Fibroblast of the aortic adventitia (primary cell): ENCODE measurements at regions not wholly inside any gene's neighbourhood (a gene's known extent, or its start where the extent isn't known, plus 50 kb on each side); places are given as distances from the start of the nearest gene placed in this dataset.
"Not testable (repeated sequence)": the region's sequence is repeated elsewhere in the genome, so short reads cannot be mapped to it uniquely, and the experiment has no call there.

Experiments
- DNase-seq: peaks from one replicate; pipeline ENCODE4 v3.0.0-alpha.2; 2010; ENCODE audit warnings: low read depth
- H3K4me3 ChIP-seq: 2 replicates; pipeline ENCODE4 v1.5.1; 2011; ENCODE audit warnings: low read depth, mild to moderate bottlenecking, control low read depth, low read length, moderate library complexity
- TF ChIP-seq, protein P1 (sequence below): IDR thresholded peaks from 2 replicates; pipeline ENCODE4 v1.5.1; 2011; ENCODE audit warnings: mild to moderate bottlenecking, low read length, control low read depth, inconsistent platforms; ENCODE audit not compliant: insufficient read depth

DNA sequence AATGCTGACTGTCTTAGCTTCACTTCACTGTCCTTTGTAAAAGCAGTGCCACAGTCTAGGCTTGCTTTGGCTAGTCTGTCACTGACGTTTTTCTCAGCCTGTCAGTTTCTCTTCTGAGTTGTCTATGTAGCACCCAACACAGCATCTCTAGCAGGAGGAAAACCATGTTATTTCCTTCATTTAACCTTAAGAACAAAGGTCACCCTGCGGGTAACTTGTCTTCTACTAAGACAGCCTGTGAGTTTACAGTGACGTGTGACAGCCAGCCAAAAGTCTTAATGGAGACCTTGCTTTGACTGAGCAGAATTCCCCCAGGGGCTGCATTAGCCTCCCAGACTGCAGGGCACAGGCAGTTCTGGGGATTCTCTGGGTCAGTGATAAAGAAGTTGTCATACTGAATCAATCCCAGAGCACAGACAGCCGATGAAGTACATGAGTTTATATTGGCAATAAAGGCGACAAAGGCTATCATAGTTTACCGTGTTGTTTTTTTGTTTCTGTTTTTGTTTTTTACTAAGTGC lies 296.0 kb upstream of the KIAA1217 start:
- H3K4me3 ChIP-seq, result no peak overlapping the region
- DNase-seq, result no peak
- TF ChIP-seq, protein P1, sequence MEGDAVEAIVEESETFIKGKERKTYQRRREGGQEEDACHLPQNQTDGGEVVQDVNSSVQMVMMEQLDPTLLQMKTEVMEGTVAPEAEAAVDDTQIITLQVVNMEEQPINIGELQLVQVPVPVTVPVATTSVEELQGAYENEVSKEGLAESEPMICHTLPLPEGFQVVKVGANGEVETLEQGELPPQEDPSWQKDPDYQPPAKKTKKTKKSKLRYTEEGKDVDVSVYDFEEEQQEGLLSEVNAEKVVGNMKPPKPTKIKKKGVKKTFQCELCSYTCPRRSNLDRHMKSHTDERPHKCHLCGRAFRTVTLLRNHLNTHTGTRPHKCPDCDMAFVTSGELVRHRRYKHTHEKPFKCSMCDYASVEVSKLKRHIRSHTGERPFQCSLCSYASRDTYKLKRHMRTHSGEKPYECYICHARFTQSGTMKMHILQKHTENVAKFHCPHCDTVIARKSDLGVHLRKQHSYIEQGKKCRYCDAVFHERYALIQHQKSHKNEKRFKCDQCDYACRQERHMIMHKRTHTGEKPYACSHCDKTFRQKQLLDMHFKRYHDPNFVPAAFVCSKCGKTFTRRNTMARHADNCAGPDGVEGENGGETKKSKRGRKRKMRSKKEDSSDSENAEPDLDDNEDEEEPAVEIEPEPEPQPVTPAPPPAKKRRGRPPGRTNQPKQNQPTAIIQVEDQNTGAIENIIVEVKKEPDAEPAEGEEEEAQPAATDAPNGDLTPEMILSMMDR, result no peak

DNA sequence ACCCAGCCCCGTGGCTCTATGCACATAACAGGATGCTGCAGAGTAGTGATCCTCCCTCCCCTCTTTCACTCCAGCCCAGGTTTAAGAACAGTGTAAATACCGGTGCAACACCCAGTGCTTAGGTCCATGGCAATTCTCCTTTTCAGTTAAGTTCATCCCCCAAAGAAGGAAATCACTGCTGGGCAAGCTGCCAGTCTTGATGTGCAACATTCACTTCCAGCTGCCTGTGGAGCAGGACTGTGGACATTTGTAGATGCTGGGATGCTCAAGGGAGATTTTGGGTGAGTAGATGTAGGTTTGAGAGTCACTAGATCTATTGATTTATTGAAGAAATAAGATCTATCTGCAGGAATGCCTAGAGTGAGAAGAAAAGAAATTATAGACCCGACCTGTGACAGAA lies 294.3 kb upstream of the KIAA1217 start:
- H3K4me3 ChIP-seq, result no peak overlapping the region
- TF ChIP-seq, protein P1, result no peak
- no peak for DNase-seq

- H3K4me3 ChIP-seq, result no peak overlapping the region
- TF ChIP-seq, protein P1, result no peak
- no peak for DNase-seq
Measured at GRCh38 chr10:23917251-23917840, 291.6 kb upstream of the KIAA1217 start.

- DNase-seq, result no peak
- TF ChIP-seq, protein P1, result no peak
- H3K4me3 ChIP-seq, result no peak overlapping the region
Measured at GRCh38 chr10:23918090-23918723, 290.7 kb upstream of the KIAA1217 start.

GRCh38 chr10:23918839-23919238 lies 290.1 kb upstream of the KIAA1217 start:
- no peak for DNase-seq
- TF ChIP-seq, protein P1, result no peak
- no peak overlapping the region for H3K4me3 ChIP-seq

DNA sequence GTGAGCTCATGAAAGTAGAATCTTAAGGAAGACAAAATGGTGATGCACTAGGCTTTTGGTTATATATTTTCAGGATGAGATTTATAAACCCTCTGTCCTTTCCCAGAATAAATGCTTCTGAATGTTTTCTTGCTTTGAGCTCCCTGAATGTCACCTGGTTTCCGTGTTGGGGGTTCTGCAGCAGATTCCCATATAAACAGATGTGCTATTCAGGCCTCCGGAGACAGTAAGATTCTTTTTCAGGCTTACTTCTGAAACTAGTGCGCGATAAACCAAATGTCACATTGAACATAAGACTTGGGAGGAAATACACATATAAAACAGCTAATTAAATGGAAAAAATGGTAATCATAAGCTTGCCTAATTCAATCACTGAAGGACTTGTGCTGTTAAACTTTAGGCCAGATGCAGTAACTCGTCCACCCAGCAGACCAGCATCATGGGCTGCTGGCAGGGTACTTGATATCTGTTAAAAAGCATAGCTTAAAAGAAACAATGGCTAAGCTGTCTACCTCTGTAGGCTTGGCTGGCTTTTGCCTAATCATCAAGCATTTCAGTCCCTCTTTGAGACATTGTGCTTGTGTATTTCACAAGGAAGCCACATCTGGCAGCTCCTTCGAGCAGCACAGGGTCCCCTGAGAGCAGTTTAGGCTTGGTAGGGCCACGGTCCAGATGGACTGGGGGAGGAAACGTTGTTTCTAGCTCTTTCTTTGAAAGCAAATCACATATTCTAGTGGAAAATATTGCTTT lies 281.2 kb upstream of the KIAA1217 start:
- no peak overlapping the region for H3K4me3 ChIP-seq
- TF ChIP-seq, protein P1, result no peak
- no peak for DNase-seq

DNA sequence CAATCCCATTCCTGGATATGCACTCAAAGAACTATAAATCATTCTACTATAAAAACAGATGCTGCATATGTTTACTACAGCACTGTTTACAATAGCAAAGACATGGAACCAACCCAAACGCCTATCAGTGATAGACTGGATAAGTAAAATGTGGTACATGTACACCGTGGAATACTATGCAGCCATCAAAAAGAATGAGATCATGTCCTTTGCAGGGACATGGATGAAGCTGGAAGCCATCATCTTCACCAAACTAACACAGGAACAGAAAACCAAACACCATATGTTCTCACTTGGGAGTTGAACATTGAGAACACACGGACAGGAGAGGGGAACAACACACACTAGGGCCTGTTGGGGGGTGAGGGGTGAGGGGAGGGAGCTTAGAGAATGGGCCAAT lies 274.9 kb upstream of the KIAA1217 start:
- not testable (repeated sequence) for H3K4me3 ChIP-seq, DNase-seq
